Osteoblast (primary cell): ENCODE measurements at regions not wholly inside any gene's neighbourhood (a gene's known extent, or its start where the extent isn't known, plus 50 kb on each side); places are given as distances from the start of the nearest gene placed in this dataset.

Source experiments
- DNase-seq: peaks from one replicate; pipeline ENCODE4 v3.0.0; 2011; ENCODE audit warnings: low spot score, mixed read lengths; ENCODE audit not compliant: insufficient read length; ENCODE audit errors: missing footprints
- H2AFZ ChIP-seq: 2 replicates; pipeline ENCODE4 v1.6.0; 2011; ENCODE audit warnings: mild to moderate bottlenecking, low read length
- H3K27ac ChIP-seq: 2 replicates; pipeline ENCODE4 v1.5.1; 2011; ENCODE audit warnings: mild to moderate bottlenecking, low read depth, low read length, moderate library complexity
- H3K27me3 ChIP-seq: 2 replicates; pipeline ENCODE4 v1.6.0; 2012; ENCODE audit warnings: mild to moderate bottlenecking, control low read depth, inconsistent platforms, low read length, moderate library complexity; ENCODE audit not compliant: insufficient read depth
- H3K36me3 ChIP-seq: 2 replicates; pipeline ENCODE4 v1.5.1; 2011; ENCODE audit warnings: mild to moderate bottlenecking, low read length, control low read depth, moderate library complexity; ENCODE audit not compliant: insufficient read depth
- H3K4me1 ChIP-seq: 2 replicates; pipeline ENCODE4 v1.5.1; 2011; ENCODE audit warnings: mild to moderate bottlenecking, low read length, control low read depth, moderate library complexity; ENCODE audit not compliant: insufficient read depth
- H3K4me2 ChIP-seq: 2 replicates; pipeline ENCODE4 v1.6.0; 2011; ENCODE audit warnings: mild to moderate bottlenecking, low read length; ENCODE audit not compliant: insufficient read depth
- H3K4me3 ChIP-seq: fragments of 200-600 bp; sonication (generic); 3 replicates; pipeline ENCODE4 v1.5.1; 2012; ENCODE audit warnings: mild to moderate bottlenecking, low read length, inconsistent platforms; ENCODE audit not compliant: insufficient read depth
- H3K79me2 ChIP-seq: 2 replicates; pipeline ENCODE4 v1.6.0; 2012; ENCODE audit warnings: mild to moderate bottlenecking, low read length, control low read depth, inconsistent platforms; ENCODE audit not compliant: insufficient read depth
- H3K9me3 ChIP-seq: 2 replicates; pipeline ENCODE4 v1.5.1; 2011; ENCODE audit warnings: low read depth, low read length, control low read depth
- H4K20me1 ChIP-seq: 2 replicates; pipeline ENCODE4 v1.6.0; 2012; ENCODE audit warnings: mild to moderate bottlenecking, low read length, control low read depth; ENCODE audit not compliant: insufficient read depth
- CTCF ChIP-seq: IDR thresholded peaks from 2 replicates; pipeline ENCODE4 v1.5.1; 2011; ENCODE audit warnings: mild to moderate bottlenecking, low read depth, low read length, moderate library complexity; ENCODE audit errors: extremely low read depth

GRCh38 chr4:4631150-4631549, 89.3 kb upstream of the STX18 start:
- Histone ChIP-seq H3K4me3 (no peak overlapping the region), H3K4me2 (no peak overlapping the region), H2AFZ (no peak overlapping the region), H3K9me3 (no peaks in the 10 kb centered on the region), H3K27me3 (no peaks in the 10 kb centered on the region), H4K20me1 (no peaks in the 10 kb centered on the region), H3K79me2 (no peaks in the 10 kb centered on the region), H3K4me1 (no peaks in the 10 kb centered on the region), H3K27ac (no peak overlapping the region), H3K36me3 (no peaks in the 10 kb centered on the region)
- no peak for DNase-seq
- no peak for TF ChIP-seq CTCF

GRCh38 chr4:4627906-4628305, 86.1 kb upstream of the STX18 start:
- no peak overlapping the region for H3K4me3 ChIP-seq
- no peak for TF ChIP-seq CTCF
- H2AFZ ChIP-seq, result no peak overlapping the region
- H3K36me3 ChIP-seq, result no peaks in the 10 kb centered on the region
- H3K79me2 ChIP-seq, result no peaks in the 10 kb centered on the region
- no peak overlapping the region for H3K27ac ChIP-seq
- no peaks in the 10 kb centered on the region for H3K27me3 ChIP-seq
- H3K4me1 ChIP-seq, result no peaks in the 10 kb centered on the region
- H3K4me2 ChIP-seq, result no peak overlapping the region
- H3K9me3 ChIP-seq, result peaks cover 2% of the 10 kb centered on the region
- no peak for DNase-seq
- no peaks in the 10 kb centered on the region for H4K20me1 ChIP-seq

GRCh38 chr4:4627111-4627510, 85.3 kb upstream of the STX18 start:
- no peak for DNase-seq
- Histone ChIP-seq H3K27me3 (no peaks in the 10 kb centered on the region), H3K4me3 (no peak overlapping the region), H3K4me2 (no peak overlapping the region), H3K4me1 (no peaks in the 10 kb centered on the region), H3K79me2 (no peaks in the 10 kb centered on the region), H3K9me3 (peaks cover 2% of the 10 kb centered on the region), H3K27ac (no peak overlapping the region), H2AFZ (no peak overlapping the region), H4K20me1 (no peaks in the 10 kb centered on the region), H3K36me3 (no peaks in the 10 kb centered on the region)
- TF ChIP-seq CTCF, result no peak

GRCh38 chr4:4625488-4625887, 83.6 kb upstream of the STX18 start:
- no peaks in the 10 kb centered on the region for H4K20me1 ChIP-seq
- H3K9me3 ChIP-seq, result peaks cover 2% of the 10 kb centered on the region
- no peak for DNase-seq
- no peaks in the 10 kb centered on the region for H3K4me1 ChIP-seq
- H3K36me3 ChIP-seq, result no peaks in the 10 kb centered on the region
- H2AFZ ChIP-seq, result no peak overlapping the region
- H3K79me2 ChIP-seq, result no peaks in the 10 kb centered on the region
- no peaks in the 10 kb centered on the region for H3K27me3 ChIP-seq
- no peak overlapping the region for H3K27ac ChIP-seq
- no peak overlapping the region for H3K4me2 ChIP-seq
- no peak for TF ChIP-seq CTCF
- no peak overlapping the region for H3K4me3 ChIP-seq
